Right kidney (tissue), 1 donor: ENCODE measurements at regions not wholly inside any gene's neighbourhood (a gene's known extent, or its start where the extent isn't known, plus 50 kb on each side); places are given as distances from the start of the nearest gene placed in this dataset.
"Not testable (repeated sequence)": the region's sequence is repeated elsewhere in the genome, so short reads cannot be mapped to it uniquely, and the experiment has no call there.

Experiments
- DNase-seq: peaks from one replicate; pipeline ENCODE4 v3.0.0-alpha.2; 2016

- no peak for DNase-seq
Observed at GRCh38 chr7:68776326-68776725, 821.9 kb upstream of the AUTS2 start.

- no peak for DNase-seq
Observed at GRCh38 chr7:68783684-68784083, 814.6 kb upstream of the AUTS2 start.

GRCh38 chr7:68785036-68785435 is 813.2 kb upstream of the AUTS2 start:
- DNase-seq: no peak

- DNase-seq: peak; percentile 27
Observed at GRCh38 chr7:68787566-68787965, 810.7 kb upstream of the AUTS2 start.

GRCh38 chr7:68788529-68788928 is 809.7 kb upstream of the AUTS2 start:
- not testable (repeated sequence) for DNase-seq

- no peak for DNase-seq
Observed at GRCh38 chr7:68789597-68789996, 808.7 kb upstream of the AUTS2 start.

- no peak for DNase-seq
Observed at GRCh38 chr7:68792351-68792750, 805.9 kb upstream of the AUTS2 start.

- DNase-seq: no peak
Observed at GRCh38 chr7:68793513-68793912, 804.8 kb upstream of the AUTS2 start.

- DNase-seq: no peak
Observed at GRCh38 chr7:68800316-68800715, 798.0 kb upstream of the AUTS2 start.

- no peak for DNase-seq
Observed at GRCh38 chr7:68805159-68805558, 793.1 kb upstream of the AUTS2 start.

- DNase-seq: no peak
Observed at GRCh38 chr7:68807666-68808065, 790.6 kb upstream of the AUTS2 start.

- peak; percentile 11 for DNase-seq
Observed at GRCh38 chr7:68813551-68814080, 784.7 kb upstream of the AUTS2 start.

- no peak for DNase-seq
Observed at GRCh38 chr7:68816491-68816890, 781.8 kb upstream of the AUTS2 start.

GRCh38 chr7:68820321-68820720 is 778.0 kb upstream of the AUTS2 start:
- DNase-seq: no peak

GRCh38 chr7:68821846-68822245 is 776.4 kb upstream of the AUTS2 start:
- DNase-seq: no peak

GRCh38 chr7:68823996-68824780 is 774.1 kb upstream of the AUTS2 start:
- DNase-seq: no peak

GRCh38 chr7:68828575-68828974 is 769.7 kb upstream of the AUTS2 start:
- DNase-seq: no peak

- DNase-seq: no peak
Observed at GRCh38 chr7:68833422-68833821, 764.9 kb upstream of the AUTS2 start.

GRCh38 chr7:68839014-68839413 is 759.3 kb upstream of the AUTS2 start:
- DNase-seq: no peak

- DNase-seq: no peak
Observed at GRCh38 chr7:68840991-68841390, 757.3 kb upstream of the AUTS2 start.

- DNase-seq: not testable (repeated sequence)
Observed at GRCh38 chr7:68843985-68844384, 754.3 kb upstream of the AUTS2 start.

- no peak for DNase-seq
Observed at GRCh38 chr7:68846811-68847325, 751.4 kb upstream of the AUTS2 start.

GRCh38 chr7:68853254-68853653 is 745.0 kb upstream of the AUTS2 start:
- no peak for DNase-seq

- no peak for DNase-seq
Observed at GRCh38 chr7:68857571-68857970, 740.7 kb upstream of the AUTS2 start.
